GM23248 (cell line): ENCODE measurements at regions not wholly inside any gene's neighbourhood (a gene's known extent, or its start where the extent isn't known, plus 50 kb on each side); places are given as distances from the start of the nearest gene placed in this dataset.

Source experiments
- EZH2 ChIP-seq: fragments of 200-600 bp; sonication (generic); IDR thresholded peaks from 2 replicates; pipeline ENCODE4 v1.6.1; 2018; ENCODE audit warnings: antibody characterized with exemption, mild to moderate bottlenecking; ENCODE audit not compliant: insufficient read depth, poor library complexity, severe bottlenecking
- EZH2phosphoT487 ChIP-seq: fragments of 200-600 bp; sonication (generic); IDR thresholded peaks from 2 replicates; pipeline ENCODE4 v1.6.1; 2018; ENCODE audit warnings: antibody characterized with exemption, moderate library complexity, mild to moderate bottlenecking, low read depth; ENCODE audit not compliant: insufficient read depth

GRCh38 chr3:29202378-29202777 lies 78.5 kb upstream of the RBMS3 start:
- TF ChIP-seq EZH2phosphoT487 (no peak), EZH2 (no peak)
